IPS-NIHi11 (cell line): ENCODE measurements at regions not wholly inside any gene's neighbourhood (a gene's known extent, or its start where the extent isn't known, plus 50 kb on each side); places are given as distances from the start of the nearest gene placed in this dataset.
A peak's percentile ranks its signal among the peaks of the same experiment; 100 is the strongest.
"Not testable (repeated sequence)": the region's sequence is repeated elsewhere in the genome, so short reads cannot be mapped to it uniquely, and the experiment has no call there.

Experiments used
- DNase-seq: peaks from one replicate; pipeline ENCODE4 v3.0.0; 2012; ENCODE audit warnings: mixed read lengths, low spot score

DNA sequence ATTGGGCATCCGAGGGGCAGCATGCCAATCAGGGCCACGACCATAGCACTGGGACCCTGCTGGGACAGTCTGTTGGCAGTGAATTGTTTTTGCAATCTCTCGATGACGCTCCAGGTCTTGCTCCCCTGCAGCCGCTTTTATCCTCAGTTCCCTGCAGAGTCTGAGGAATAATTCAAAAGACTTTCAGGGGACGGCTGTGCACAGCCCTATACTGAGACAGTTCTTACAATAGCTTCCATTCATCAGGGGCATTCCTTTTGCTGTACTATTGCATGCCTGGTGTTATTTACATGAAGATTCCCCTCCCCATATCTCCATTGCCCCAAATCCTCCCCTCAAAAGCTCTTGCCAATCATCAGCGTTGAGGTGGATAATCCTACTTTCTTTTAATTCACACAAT is 163.3 kb upstream of the WWC1 start:
- DNase-seq: no peak

DNA sequence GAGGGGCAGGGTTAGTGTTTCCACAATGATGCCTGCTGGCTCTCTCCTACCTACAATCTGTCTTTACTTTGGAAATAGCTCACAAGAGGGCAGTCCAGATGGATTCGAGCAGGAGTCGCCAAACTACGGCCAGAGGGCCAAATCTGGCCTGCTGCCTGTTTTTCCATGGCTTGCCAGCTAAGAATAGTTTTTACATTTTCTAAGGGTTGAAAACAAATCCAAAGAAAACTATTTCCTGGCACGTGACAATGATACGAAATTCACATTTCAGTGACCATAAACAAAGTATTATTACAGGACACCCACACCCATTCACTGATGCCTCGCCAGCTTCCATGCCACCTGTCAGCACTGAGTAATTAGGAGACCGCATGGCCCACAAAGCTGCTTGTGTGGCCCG is 162.9 kb upstream of the WWC1 start:
- no peak for DNase-seq

DNA sequence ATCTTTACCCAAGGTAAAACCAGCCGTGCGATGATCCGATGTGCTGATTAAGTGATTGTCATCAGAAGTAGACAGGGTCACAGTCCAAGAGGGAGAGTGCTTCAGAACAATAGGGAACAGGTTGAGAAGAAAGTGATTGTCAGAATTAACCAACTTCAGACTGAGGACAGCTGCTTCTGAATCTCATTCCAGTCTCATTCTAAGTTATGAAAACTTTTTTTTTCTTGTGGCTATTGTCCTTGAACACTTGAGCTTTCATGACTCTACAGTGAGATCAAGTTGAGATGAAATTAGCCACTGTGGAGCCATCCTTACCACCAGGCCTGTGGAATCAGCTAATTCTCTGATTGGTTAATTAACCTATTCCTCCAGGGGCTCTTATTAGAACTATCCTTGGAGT is 159.9 kb upstream of the WWC1 start:
- no peak for DNase-seq

DNA sequence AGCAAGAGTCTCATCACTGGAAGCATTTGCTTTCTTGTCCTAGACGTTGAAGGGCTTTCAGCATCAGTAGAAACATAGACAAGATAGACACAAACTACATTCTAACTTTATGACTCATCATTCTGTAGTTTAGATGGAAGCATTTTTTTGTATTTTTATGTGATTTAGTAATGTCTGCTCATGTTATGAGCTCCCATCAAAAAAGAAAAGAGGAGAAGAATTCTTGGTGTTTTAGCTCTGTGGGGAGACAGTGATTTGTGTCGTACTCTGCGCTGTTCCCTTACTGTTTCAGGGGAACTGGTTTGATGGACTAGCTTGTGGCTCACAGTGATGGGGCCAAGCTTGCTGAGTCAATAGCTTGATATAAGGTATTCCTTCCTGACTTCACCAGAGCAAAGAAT is 159.2 kb upstream of the WWC1 start:
- DNase-seq: no peak

DNA sequence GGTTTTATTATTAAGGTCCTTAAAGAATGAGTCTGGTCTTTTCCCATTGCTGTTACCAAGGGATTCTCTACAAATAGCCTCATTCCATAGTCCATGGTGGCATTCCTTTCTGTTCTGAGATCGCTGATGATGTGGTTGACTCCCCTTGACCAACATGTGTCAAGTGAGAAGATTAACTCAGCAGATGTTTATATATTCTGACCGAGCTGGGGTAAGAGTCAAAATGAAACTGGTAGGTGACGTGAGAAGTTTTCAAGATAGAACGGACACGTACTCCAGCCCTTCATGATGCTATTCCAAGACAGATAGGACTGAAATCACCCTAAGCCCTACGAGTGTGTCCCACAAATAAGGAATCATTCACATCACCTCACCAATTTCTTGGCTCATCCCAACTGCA is 155.5 kb upstream of the WWC1 start:
- no peak for DNase-seq

DNA sequence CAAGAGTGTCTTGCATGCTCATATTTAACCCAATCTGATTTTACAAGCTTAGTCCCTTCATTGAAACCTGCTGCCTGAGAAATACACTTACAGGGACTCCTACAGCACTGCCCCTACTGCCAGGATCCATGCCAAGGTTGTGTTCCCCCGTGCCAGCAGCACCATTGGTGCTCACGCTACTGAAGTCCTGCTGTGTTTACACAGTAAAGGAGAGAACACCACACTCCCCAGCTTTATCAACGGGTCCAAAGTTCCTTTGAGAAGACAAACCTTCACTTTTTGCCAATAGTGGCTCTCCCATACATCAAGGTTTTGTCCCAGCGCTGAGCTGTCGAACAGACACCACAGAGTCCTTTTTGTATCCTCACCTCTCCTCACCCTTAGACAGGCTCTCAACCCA is 155.1 kb upstream of the WWC1 start:
- DNase-seq: no peak

DNA sequence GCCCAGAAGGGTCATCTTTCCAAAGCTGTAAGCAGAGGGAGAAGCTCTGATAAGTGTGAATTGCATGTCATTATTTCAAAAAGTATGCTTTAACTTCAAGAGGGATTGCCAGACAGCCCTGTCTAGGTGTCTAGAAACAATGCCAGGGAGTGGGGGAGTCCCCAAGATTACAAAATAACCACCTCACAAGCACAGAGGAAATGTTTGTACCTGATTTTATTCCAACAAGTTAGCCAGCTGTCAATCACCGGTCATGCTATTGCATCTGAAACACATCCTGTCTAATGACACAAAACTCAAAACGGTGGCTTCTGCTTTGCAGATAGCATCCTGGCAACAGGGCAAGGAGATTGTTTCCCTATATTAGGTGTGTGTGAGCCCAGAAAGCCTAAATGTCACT is 154.2 kb upstream of the WWC1 start:
- DNase-seq: no peak

DNA sequence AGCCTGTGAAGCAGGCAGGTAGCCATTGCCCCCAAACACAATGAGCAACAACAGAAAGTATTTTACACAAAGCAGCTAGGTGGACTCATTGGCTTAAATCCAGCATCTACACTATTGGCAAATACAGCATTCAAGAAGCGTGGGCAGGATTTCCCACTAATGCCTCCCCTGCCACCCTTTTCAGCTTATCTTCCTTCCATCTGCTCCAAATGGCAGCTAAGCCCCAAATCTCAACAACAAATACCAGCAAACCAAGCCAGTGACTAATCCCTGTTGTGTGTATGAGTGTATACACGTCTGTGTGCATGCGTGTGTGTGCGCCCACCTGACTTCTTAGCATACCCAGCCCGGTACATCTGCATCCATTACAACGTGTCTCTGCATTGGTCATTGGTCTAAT is 151.2 kb upstream of the WWC1 start:
- no peak for DNase-seq

DNA sequence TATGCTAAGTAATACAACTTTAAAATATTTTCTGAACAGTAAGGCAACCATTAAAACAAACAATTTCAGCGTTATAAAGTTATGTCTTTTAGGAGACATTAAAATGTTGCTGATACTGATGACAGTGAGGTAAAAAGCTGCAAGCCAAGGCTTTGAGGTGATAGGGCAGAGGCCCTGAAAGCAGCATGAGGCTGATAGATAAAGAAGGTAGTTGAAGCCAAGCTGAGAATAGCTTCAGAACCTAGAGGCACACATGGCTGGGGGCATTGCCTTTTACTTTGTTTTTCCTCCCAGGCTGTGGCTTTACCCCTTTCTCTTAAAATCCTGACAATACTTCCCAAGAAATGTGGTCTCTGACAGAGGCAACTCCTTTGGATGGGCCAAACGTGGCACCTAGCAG is 149.0 kb upstream of the WWC1 start:
- no peak for DNase-seq

DNA sequence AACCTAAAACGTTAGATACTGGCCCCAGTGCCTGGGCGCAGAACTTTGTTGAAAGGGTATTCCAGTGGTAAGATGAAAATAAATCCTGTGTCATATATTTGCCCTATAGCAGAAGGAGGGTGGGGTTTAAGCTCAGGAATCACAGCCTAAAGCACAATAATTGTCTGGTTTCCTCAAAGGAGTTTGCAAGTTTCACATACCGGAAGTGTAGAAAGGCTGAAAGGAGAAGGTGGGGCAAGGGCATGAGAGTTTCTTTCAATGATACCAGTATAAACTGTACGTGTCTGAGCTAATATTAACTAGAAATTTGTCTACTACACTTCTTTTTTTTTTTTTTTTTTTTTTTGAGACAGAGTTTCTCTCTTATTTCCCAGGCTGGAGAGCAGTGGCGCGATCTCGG is 147.9 kb upstream of the WWC1 start:
- not testable (repeated sequence) for DNase-seq

DNA sequence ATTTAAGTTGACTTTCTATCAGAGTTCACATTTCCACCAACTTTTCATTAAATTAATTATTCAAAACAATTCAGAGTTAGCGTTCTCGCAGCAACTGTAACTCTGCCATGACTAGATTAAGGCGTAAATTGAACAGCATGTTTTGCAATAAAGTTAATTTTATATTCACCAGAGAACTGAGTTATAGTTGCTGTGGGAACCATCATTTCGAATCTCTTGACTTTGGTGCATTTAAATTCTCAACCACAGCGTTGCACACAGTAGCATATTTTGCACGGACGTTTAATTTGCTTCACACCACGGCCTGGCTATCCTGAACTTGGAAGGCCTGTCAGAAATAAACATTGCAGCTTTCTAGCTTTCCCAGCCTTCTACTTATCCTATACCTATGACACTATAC is 144.3 kb upstream of the WWC1 start:
- DNase-seq: no peak

DNA sequence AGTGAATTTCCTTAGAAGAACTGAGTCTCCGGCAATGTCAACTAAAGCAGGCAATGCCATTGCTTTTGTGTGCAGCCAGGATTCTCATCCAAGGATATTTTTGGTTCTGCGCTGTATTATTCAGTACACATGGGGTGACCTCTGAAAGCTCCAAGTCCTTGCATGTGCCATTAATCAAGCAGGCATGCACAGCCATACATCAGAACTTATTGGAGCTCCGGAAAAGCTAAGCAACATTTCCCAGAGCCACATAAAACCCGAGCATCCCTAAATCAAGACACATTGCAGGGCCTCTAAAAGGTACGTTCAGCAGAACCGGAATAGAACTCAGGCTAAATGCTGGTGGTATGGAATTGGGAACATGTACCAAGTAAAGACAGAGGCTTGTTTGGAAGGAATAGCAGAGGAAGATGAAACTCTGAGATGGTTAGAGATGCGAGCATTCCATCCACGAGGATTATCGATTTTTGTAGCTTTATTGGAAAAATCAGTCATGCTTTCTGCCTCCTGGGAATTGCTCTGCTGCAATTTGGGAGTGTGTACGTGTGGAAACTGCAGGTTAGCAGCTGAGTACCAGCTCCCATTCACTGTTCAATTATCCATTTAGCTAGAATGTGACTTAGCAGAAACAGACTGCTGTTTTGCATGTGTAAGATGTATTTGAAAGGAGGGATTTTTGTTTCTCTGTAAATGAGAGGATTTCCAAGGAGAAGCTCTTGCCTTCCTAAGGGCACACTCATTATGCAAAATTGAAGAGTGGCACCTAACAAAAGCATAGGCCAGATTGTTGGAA is 143.7 kb upstream of the WWC1 start:
- DNase-seq: no peak

DNA sequence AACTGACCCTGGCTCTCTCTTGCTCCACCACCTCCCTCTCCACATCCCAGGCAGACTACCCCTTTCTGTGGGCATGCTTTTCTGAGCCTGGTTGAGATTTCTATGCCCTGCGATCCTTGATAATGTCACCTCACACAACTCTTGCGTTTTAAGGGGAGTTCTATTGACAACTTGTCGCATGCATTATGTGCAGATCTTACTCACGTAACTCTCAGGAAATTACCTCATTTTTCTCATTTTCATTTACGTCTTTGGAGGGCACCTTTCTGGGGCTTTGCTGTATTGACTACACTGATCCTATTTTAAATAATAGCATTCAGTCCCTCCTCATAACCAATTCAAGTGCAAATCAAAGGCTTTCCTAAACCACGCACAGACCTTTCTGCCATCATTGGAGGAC is 140.4 kb upstream of the WWC1 start:
- DNase-seq: no peak

DNA sequence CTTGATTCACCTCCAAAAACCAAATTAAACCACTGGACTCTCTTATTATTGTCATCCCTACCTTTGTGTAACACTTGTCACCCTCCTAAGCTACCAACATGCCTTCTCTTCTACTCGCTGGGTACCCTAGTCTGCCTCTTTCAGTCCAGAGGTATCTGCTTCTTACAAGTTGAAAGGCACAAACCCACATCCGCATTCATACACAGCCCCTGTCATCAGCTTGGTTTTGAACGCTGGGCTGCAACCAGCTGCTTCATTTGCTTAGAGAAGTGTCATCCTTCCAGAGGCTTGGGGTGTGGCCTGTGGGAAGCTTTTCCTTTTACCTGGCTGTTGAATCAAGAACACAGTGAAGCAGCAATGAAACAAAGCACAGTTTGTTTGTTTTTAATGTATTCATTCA is 138.8 kb upstream of the WWC1 start:
- no peak for DNase-seq

DNA sequence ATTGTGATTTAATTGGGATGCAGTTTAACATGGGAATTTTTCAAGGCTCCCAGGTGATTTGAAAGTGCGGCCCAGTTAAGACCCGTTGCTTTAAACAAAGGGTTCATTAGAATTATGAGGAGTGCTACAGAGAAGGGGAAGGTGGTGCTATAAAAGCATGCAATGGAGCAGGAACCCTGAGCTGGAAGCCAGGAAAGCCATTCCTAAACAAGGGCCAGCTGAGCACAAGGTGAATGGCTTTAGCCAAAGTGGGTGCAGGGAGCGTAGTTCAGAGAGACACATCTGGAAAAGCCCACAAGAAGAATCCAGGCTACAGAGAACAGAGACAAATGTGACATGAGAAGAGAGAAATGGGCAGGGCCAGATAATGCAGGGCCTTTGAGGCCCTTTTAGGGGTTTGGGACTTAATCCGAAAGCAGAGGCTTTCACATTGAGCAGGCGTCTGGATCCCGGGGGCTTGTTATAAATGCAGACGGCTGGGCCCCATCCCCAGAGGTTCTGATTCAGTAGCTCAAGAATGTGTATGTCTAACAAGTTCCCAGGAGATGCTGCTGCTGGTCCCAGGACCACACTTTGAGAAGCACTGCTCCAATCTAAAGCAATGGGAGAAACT is 138.1 kb upstream of the WWC1 start:
- DNase-seq: no peak

DNA sequence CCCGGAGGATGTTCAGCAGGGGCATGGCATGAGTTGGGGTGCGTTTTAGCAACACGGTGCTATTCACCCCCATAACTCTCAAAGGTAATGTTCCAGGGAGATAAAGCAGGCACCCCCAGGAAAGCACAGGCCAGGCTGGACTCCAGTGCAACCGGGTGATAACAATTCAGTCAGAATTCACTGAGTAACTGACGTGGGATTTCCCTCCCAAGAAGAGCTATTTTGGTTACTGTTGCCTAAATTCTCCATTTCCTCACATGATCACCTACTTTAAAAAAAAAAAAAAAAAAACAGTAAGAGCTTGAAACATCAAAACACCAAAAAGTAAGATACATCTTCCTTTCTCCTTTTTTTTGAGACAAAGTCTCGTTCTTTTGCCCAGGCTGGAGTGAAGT is 137.6 kb upstream of the WWC1 start:
- no peak for DNase-seq

DNA sequence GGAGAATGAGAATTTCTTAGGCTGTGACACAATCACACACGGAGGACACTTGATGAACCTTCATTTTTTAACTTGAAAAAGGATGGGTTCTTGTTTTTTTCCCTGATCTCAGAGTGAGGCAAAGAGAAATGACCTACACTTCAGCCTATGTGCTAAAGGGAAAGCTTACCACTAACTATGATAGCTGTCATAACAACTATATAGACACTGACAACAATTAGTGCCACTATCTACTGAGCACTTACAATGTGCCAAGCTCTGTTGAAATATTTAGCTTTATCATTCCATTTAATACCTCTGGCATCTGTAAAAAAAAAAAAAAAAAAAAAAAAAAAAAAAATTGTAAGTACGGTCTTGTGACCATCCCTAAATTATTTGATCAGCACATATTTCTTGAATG is 135.9 kb upstream of the WWC1 start:
- no peak for DNase-seq

DNA sequence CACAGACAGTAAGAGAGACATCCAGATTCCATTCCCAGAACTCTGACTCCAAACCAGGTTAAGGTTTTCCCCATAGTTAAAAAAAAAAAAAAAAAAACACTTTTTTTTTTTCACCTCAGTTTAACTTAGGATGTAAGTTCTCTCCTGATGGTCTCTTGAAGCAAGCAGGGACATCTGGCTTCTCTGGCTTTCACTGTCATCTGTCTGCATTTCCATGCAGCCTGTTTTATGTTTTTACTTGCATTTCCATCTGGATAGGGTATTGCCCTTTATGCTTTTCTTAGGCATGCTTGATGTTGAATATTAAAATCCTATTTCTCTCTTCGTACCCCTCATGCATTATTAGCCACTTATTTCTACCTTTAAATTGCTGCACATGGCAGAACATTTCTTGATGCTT is 135.3 kb upstream of the WWC1 start:
- no peak for DNase-seq

DNA sequence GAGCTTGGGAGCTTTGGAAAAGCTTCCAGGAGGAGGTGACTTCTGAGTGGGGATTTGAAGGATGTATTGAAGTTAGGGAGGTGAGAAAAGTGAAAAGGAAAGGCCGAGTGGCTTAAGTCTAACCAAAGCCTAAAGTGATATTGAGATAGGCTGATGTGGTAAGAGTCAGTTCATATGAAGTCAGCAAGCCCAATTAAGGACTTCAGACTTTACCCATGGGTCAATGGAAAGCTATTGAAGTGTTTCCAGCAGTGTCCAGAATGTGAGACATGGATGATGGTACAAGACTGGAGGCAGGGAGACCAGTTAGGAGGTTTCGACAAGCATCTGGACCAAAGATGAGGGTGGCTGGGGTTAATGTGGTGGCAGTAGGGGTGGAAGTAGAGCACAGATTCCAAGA is 134.3 kb upstream of the WWC1 start:
- no peak for DNase-seq

DNA sequence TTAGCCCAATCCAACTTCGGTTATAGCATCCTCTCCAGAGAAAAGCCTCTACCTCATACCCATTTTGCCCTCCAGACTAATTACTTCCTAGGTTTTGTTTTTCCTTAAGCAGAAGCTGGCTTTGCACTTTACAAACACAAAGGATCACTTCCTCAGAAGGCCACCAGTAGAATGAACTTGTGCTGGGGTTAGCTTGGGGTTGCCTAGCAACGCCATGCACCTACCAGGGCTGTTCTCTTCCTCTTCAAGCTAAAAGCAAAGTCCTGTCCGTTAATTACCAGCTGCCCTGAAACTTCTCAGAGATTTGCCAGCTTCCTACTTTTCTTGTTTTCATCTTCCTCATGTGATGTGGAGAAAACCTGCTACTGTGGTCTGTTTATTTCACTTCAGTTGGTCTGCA is 132.0 kb upstream of the WWC1 start:
- DNase-seq: peak; percentile 78

DNA sequence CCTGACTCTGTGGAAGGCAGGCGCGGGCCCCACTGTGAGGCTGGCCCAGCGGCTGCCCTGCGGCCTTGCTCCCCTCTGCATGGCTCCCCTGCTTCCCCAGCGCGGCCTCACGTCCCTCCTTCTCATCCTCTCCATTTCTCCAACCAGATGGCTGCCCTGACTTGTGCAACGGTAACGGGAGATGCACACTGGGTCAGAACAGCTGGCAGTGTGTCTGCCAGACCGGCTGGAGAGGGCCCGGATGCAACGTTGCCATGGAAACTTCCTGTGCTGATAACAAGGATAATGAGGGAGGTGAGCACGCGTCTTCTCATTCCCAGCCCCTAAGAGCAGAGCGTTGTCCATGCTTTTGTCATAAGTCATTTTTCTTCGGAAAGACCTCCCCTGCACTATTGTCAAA is 129.0 kb upstream of the WWC1 start:
- DNase-seq: no peak

DNA sequence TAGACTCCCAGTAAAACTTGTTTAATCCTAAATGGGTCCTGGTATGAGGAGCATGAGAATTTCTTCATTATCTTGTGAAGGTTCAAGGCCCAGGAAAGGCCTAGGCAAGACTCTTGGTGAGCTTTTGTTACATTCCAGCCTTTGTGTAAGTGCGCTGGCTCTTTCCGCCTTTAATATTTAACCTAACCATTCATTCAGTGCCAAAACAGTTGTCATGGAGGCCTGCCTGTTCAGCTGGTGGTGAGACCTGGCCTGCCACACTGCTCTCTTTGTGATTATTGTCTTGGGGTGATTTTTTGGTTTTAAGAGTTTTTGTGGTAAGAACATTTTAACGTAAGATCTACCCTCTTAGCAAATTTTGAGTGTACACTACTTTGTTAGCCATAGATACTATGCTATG is 127.5 kb upstream of the WWC1 start:
- DNase-seq: no peak

DNA sequence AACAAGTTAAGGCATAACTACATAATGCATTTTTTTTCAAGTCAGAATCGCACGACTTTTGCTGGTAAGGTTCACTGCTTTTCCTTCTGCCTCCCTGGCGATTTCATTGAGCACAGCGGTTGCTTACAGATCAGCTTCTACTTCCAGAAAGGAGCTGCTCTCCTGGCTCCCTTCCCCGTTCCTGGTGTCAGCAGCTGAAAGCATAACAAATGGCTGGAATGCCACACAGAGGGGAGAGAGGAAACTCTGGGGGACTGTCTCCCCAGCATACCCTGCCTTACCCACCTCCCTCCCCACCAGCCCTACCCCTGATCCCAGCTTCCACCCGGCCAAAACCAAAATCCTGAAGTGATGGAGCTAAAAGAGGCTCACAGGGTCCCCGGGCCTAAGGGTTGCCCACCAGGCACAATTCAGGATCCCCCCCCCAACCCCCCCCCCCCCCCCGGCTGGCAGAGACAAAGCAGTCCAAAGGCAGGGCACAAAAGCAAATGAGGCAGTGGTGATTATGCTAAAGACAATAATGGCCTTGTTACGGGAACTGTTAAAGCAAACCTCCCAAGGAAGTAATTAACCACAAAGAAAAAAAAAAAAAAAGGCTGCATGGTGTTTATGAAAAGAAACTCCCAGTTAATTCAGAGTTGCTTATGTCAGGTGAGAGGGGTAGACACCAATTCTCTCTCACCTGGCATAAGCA is 126.1 kb upstream of the WWC1 start:
- peak; percentile 59 for DNase-seq

DNA sequence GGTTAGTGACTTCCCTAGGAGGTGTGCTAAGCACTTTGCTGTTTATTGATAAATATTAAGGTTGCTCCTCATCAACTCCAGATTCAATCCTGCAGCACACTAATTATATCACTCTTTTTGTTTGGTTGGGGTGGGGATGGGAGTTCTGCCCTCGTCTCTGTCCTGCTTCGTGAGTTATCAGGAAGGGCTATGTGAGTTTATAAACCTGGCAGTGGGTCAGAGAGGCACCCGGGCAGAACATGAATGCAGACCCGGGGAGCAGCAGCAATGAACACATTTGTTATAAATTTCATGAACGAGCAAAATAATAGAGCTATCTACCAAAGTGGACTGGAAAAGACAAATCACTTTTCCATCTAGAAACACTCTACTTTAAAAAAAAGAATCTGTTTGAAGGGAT is 125.5 kb upstream of the WWC1 start:
- DNase-seq: no peak
